Trophoblast cell (in vitro differentiated cells and primary cell): ENCODE measurements at regions not wholly inside any gene's neighbourhood (a gene's known extent, or its start where the extent isn't known, plus 50 kb on each side); places are given as distances from the start of the nearest gene placed in this dataset.

Experiments used
- DNase-seq, 2 donors: peaks; one replicate each; pipeline ENCODE4 v3.0.0-alpha.2; 2016
- H2AFZ ChIP-seq: 2 replicates; pipeline ENCODE4 v1.6.1; 2013; ENCODE audit warnings: low read length, moderate library complexity, mild to moderate bottlenecking; ENCODE audit not compliant: insufficient read depth, poor library complexity
- H2AK5ac ChIP-seq: 2 replicates; pipeline ENCODE4 v1.6.1; 2013; ENCODE audit warnings: mild to moderate bottlenecking, low read length
- H2BK120ac ChIP-seq: 2 replicates; pipeline ENCODE4 v1.6.1; 2013; ENCODE audit warnings: low read length, mild to moderate bottlenecking, moderate library complexity; ENCODE audit not compliant: insufficient read depth, poor library complexity
- H2BK12ac ChIP-seq: 2 replicates; pipeline ENCODE4 v1.6.1; 2013; ENCODE audit warnings: mild to moderate bottlenecking, low read length, moderate library complexity
- H2BK5ac ChIP-seq: 2 replicates; pipeline ENCODE4 v1.6.1; 2013; ENCODE audit warnings: low read length, low read depth, moderate library complexity, mild to moderate bottlenecking; ENCODE audit not compliant: poor library complexity
- H3K14ac ChIP-seq: 2 replicates; pipeline ENCODE4 v1.6.1; 2013; ENCODE audit warnings: mild to moderate bottlenecking, low read length
- H3K18ac ChIP-seq: 2 replicates; pipeline ENCODE4 v1.6.1; 2013; ENCODE audit warnings: mild to moderate bottlenecking, low read length
- H3K23ac ChIP-seq: 2 replicates; pipeline ENCODE4 v1.6.1; 2013; ENCODE audit warnings: low read length
- H3K27ac ChIP-seq: 2 replicates; pipeline ENCODE4 v1.5.1; 2013; ENCODE audit warnings: low read depth, mild to moderate bottlenecking, inconsistent platforms, low read length, moderate library complexity
- H3K27me3 ChIP-seq: 2 replicates; pipeline ENCODE4 v1.6.1; 2013; ENCODE audit warnings: inconsistent platforms, mild to moderate bottlenecking, low read length, moderate library complexity; ENCODE audit not compliant: insufficient read depth
- H3K36me3 ChIP-seq, 2 experiments: 1 replicate in 1 of 2; 2 replicates in 1 of 2; pipeline ENCODE4 v1.6.1; 2013; ENCODE audit warnings: low read length in 2 of 2, mild to moderate bottlenecking in 2 of 2, moderate library complexity in 1 of 2; ENCODE audit not compliant: insufficient read depth in 2 of 2, control insufficient read depth in 1 of 2
- H3K4ac ChIP-seq: 2 replicates; pipeline ENCODE4 v1.6.1; 2013; ENCODE audit warnings: low read depth, mild to moderate bottlenecking, low read length, moderate library complexity
- H3K4me1 ChIP-seq, 2 experiments: 1 replicate in 1 of 2; 2 replicates in 1 of 2; pipeline ENCODE4 v1.6.1; 2013; ENCODE audit warnings: low read length in 2 of 2, mild to moderate bottlenecking in 2 of 2, moderate library complexity in 1 of 2; ENCODE audit not compliant: insufficient read depth in 2 of 2, control insufficient read depth in 1 of 2
- H3K4me2 ChIP-seq: 2 replicates; pipeline ENCODE4 v1.6.1; 2013; ENCODE audit warnings: inconsistent platforms, mild to moderate bottlenecking, low read length, moderate library complexity
- H3K4me3 ChIP-seq: 2 replicates; pipeline ENCODE4 v1.5.1; 2013; ENCODE audit warnings: mild to moderate bottlenecking, low read depth, low read length, inconsistent platforms
- H3K79me1 ChIP-seq: one replicate; pipeline ENCODE4 v1.6.1; 2013; ENCODE audit warnings: low read length
- H3K79me2 ChIP-seq: 2 replicates; pipeline ENCODE4 v1.6.1; 2013; ENCODE audit warnings: low read length, mild to moderate bottlenecking; ENCODE audit not compliant: control insufficient read depth, insufficient read depth, poor library complexity
- H3K9ac ChIP-seq: 2 replicates; pipeline ENCODE4 v1.6.1; 2013; ENCODE audit warnings: mild to moderate bottlenecking, low read length
- H3K9me3 ChIP-seq: 2 replicates; pipeline ENCODE4 v1.6.1; 2013; ENCODE audit warnings: low read depth, mild to moderate bottlenecking, control low read depth, inconsistent platforms, low read length; ENCODE audit not compliant: insufficient read depth
- H4K12ac ChIP-seq: 2 replicates; pipeline ENCODE4 v1.6.1; 2013; ENCODE audit warnings: low read depth, mild to moderate bottlenecking, low read length, moderate library complexity
- H4K8ac ChIP-seq: 2 replicates; pipeline ENCODE4 v1.6.1; 2013; ENCODE audit warnings: low read depth, mild to moderate bottlenecking, low read length, moderate library complexity
- H4K91ac ChIP-seq: one replicate; pipeline ENCODE4 v1.6.1; 2013; ENCODE audit warnings: low read depth, mild to moderate bottlenecking, low read length, moderate library complexity
- WGBS: extraction: QIAGEN DNeasy Blood & Tissue Kit; methylation state at CpG from one replicate; pipeline ENCODE4 v1.1.7; 2013; ENCODE audit warnings: missing lambda C conversion rate; ENCODE audit not compliant: insufficient read length, insufficient coverage; ENCODE audit errors: extremely low coverage; 5-methylcytosine and 5-hydroxymethylcytosine counted together

- Histone ChIP-seq H3K27me3 (no peaks in the 10 kb centered on the region), H2BK12ac (no peak overlapping the region), H4K12ac (no peak overlapping the region), H3K4ac (no peak overlapping the region), H2AK5ac (no peak overlapping the region), H3K14ac (no peak overlapping the region), H2BK5ac (no peak overlapping the region), H3K18ac (no peak overlapping the region), H3K4me3 (no peak overlapping the region), H2BK120ac (no peak overlapping the region), H4K8ac (no peak overlapping the region), H3K27ac (no peak overlapping the region), H2AFZ (no peak overlapping the region), H3K79me1 (no peaks in the 10 kb centered on the region), H3K23ac (no peak overlapping the region), H3K79me2 (no peaks in the 10 kb centered on the region), H4K91ac (no peak overlapping the region), H3K4me1 (no peaks in the 10 kb centered on the region), H3K9me3 (no peaks in the 10 kb centered on the region), H3K36me3 (no peaks in the 10 kb centered on the region), H3K9ac (no peak overlapping the region), H3K4me2 (no peak overlapping the region)
- no peak for DNase-seq
Observed at GRCh38 chr13:81848291-81848690, 1507.4 kb upstream of the SPRY2 start.

DNA sequence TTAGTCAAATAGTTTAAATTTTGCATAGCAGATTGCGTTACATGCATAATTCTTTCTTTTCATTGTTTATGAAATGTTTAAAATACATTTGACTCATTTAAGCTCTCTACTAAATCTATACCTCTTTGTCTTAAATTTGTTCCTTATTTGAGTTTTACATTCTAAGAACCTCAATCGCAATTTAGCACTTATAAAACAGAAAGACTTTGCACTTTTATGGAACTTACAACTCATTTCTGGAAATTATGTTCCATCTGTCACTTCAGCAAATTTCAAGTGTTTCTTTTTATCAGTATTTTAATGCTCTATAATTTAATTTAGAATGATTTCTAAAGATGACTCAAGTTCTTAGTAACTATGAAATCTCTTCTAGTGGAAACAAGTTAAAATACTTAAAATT, 1505.8 kb upstream of the SPRY2 start:
- Histone ChIP-seq H3K79me1 (no peaks in the 10 kb centered on the region), H3K4me3 (no peak overlapping the region), H4K12ac (no peak overlapping the region), H3K9ac (no peak overlapping the region), H2BK120ac (no peak overlapping the region), H2BK12ac (no peak overlapping the region), H3K4ac (no peak overlapping the region), H3K18ac (no peak overlapping the region), H3K27ac (no peak overlapping the region), H4K91ac (no peak overlapping the region), H2BK5ac (no peak overlapping the region), H4K8ac (no peak overlapping the region), H3K14ac (no peak overlapping the region), H3K27me3 (no peaks in the 10 kb centered on the region), H3K36me3 (no peaks in the 10 kb centered on the region), H3K23ac (no peak overlapping the region), H3K9me3 (no peaks in the 10 kb centered on the region), H3K4me2 (no peak overlapping the region), H2AFZ (no peak overlapping the region), H2AK5ac (no peak overlapping the region), H3K4me1 (no peaks in the 10 kb centered on the region), H3K79me2 (no peaks in the 10 kb centered on the region)
- DNase-seq, result no peak
- WGBS, result no CpG with 5 or more reads among the region's 2 CpGs

GRCh38 chr13:81821259-81821658, 1480.3 kb upstream of the SPRY2 start:
- no peak overlapping the region for H2AFZ ChIP-seq
- no peak overlapping the region for H3K18ac ChIP-seq
- WGBS, result no CpG with 5 or more reads among the region's 11 CpGs
- no peaks in the 10 kb centered on the region for H3K79me1 ChIP-seq
- DNase-seq, result no peak
- no peaks in the 10 kb centered on the region for H3K4me1 ChIP-seq
- no peak overlapping the region for H2BK5ac ChIP-seq
- H3K27me3 ChIP-seq, result no peaks in the 10 kb centered on the region
- no peak overlapping the region for H3K4me2 ChIP-seq
- H3K4ac ChIP-seq, result no peak overlapping the region
- no peak overlapping the region for H2BK12ac ChIP-seq
- no peak overlapping the region for H2AK5ac ChIP-seq
- H4K91ac ChIP-seq, result no peak overlapping the region
- H4K8ac ChIP-seq, result no peak overlapping the region
- no peak overlapping the region for H2BK120ac ChIP-seq
- no peak overlapping the region for H4K12ac ChIP-seq
- H3K27ac ChIP-seq, result no peak overlapping the region
- no peak overlapping the region for H3K4me3 ChIP-seq
- H3K36me3 ChIP-seq, result no peaks in the 10 kb centered on the region
- no peak overlapping the region for H3K23ac ChIP-seq
- H3K9me3 ChIP-seq, result no peaks in the 10 kb centered on the region
- no peak overlapping the region for H3K9ac ChIP-seq
- H3K79me2 ChIP-seq, result no peaks in the 10 kb centered on the region
- no peak overlapping the region for H3K14ac ChIP-seq

DNA sequence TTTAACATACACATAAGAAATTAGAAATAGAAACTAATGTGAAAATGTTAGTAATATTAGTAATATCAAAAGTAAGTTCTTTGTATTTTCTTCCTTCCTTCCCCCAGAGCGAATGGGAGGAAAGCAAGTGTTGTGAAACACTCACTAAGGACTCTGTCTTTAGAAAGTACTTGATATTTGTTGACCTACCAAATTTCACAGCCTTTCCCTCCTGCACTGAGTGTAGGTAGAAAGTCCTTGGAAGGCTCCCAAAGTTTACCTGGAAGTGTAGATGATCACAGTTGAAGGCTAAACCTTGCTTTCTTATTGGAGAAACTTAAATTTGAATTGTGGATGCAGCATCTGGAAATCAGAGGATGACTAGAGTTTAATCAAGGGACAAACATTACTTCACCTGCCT, 1459.5 kb upstream of the SPRY2 start:
- no peak overlapping the region for H4K12ac ChIP-seq
- H3K27ac ChIP-seq, result no peak overlapping the region
- no peaks in the 10 kb centered on the region for H3K79me2 ChIP-seq
- H3K27me3 ChIP-seq, result no peaks in the 10 kb centered on the region
- no CpG with 5 or more reads among the region's 1 CpG for WGBS
- H3K23ac ChIP-seq, result no peak overlapping the region
- no peak overlapping the region for H3K4me2 ChIP-seq
- no peak overlapping the region for H3K4me3 ChIP-seq
- no peak overlapping the region for H3K9ac ChIP-seq
- H2AK5ac ChIP-seq, result no peak overlapping the region
- no peak overlapping the region for H2BK120ac ChIP-seq
- H2AFZ ChIP-seq, result no peak overlapping the region
- H3K36me3 ChIP-seq, result no peaks in the 10 kb centered on the region
- H2BK12ac ChIP-seq, result no peak overlapping the region
- H4K8ac ChIP-seq, result no peak overlapping the region
- no peak overlapping the region for H3K4ac ChIP-seq
- no peaks in the 10 kb centered on the region for H3K4me1 ChIP-seq
- no peak overlapping the region for H3K18ac ChIP-seq
- no peak overlapping the region for H4K91ac ChIP-seq
- H3K79me1 ChIP-seq, result no peaks in the 10 kb centered on the region
- H2BK5ac ChIP-seq, result no peak overlapping the region
- no peak overlapping the region for H3K14ac ChIP-seq
- H3K9me3 ChIP-seq, result no peaks in the 10 kb centered on the region
- DNase-seq, result no peak

DNA sequence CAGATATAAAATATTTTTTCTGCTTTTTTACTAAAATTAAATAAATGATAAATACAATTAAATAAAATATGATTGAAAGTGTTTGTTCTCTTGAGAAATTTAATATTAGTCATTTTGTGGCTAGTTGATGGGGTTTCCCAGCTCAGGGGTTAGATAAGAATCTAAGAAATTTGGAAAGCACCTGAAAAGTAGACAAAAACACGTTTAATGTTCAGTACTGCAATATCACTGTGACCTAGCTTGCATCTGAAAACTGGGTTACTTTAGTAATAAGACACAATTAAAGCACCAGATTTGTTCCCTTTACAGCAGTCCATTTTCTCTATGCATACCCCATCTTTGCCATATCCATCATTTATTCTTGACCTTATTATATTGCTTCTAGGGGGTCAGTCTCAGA, 1454.8 kb upstream of the SPRY2 start:
- Histone ChIP-seq H3K79me2 (no peaks in the 10 kb centered on the region), H2AK5ac (no peak overlapping the region), H3K18ac (no peak overlapping the region), H2BK5ac (no peak overlapping the region), H3K27ac (no peak overlapping the region), H3K9ac (no peak overlapping the region), H4K8ac (no peak overlapping the region), H3K4me2 (no peak overlapping the region), H3K23ac (no peak overlapping the region), H4K91ac (no peak overlapping the region), H2BK120ac (no peak overlapping the region), H3K4me1 (no peaks in the 10 kb centered on the region), H4K12ac (no peak overlapping the region), H3K79me1 (no peaks in the 10 kb centered on the region), H3K36me3 (no peaks in the 10 kb centered on the region), H3K9me3 (no peaks in the 10 kb centered on the region), H3K4ac (no peak overlapping the region), H3K14ac (no peak overlapping the region), H3K27me3 (no peaks in the 10 kb centered on the region), H2AFZ (no peak overlapping the region), H3K4me3 (no peak overlapping the region), H2BK12ac (no peak overlapping the region)
- DNase-seq, result no peak
- no CpG with 5 or more reads among the region's 1 CpG for WGBS
